Ectodermal cell (in vitro differentiated cells): ENCODE measurements at regions not wholly inside any gene's neighbourhood (a gene's known extent, or its start where the extent isn't known, plus 50 kb on each side); places are given as distances from the start of the nearest gene placed in this dataset.

Experiments
- H3K27ac ChIP-seq: 2 replicates; pipeline ENCODE4 v1.7.0; 2013; ENCODE audit warnings: mild to moderate bottlenecking, low read depth, low read length; ENCODE audit not compliant: insufficient read depth, poor library complexity, severe bottlenecking
- H3K27me3 ChIP-seq: 2 replicates; pipeline ENCODE4 v1.7.0; 2013; ENCODE audit warnings: mild to moderate bottlenecking, low read length; ENCODE audit not compliant: insufficient read depth, control insufficient read depth, poor library complexity, severe bottlenecking
- H3K36me3 ChIP-seq: one replicate; pipeline ENCODE4 v1.7.0; 2013; ENCODE audit warnings: low read length; ENCODE audit not compliant: control insufficient read depth, insufficient read depth
- H3K4me1 ChIP-seq: one replicate; pipeline ENCODE4 v1.7.0; 2013; ENCODE audit warnings: low read length; ENCODE audit not compliant: control insufficient read depth, insufficient read depth
- H3K4me3 ChIP-seq: 2 replicates; pipeline ENCODE4 v1.7.0; 2013; ENCODE audit warnings: low read depth, low read length, control low read depth; ENCODE audit not compliant: insufficient read depth
- H3K9me3 ChIP-seq: 2 replicates; pipeline ENCODE4 v1.7.0; 2013; ENCODE audit warnings: mild to moderate bottlenecking, low read length, moderate library complexity; ENCODE audit not compliant: control insufficient read depth
- WGBS, 2 experiments: methylation state at CpG; one replicate each; pipeline ENCODE4 v1.1.7; 2013; ENCODE audit warnings: missing lambda C conversion rate in 2 of 2; 5-methylcytosine and 5-hydroxymethylcytosine counted together

DNA sequence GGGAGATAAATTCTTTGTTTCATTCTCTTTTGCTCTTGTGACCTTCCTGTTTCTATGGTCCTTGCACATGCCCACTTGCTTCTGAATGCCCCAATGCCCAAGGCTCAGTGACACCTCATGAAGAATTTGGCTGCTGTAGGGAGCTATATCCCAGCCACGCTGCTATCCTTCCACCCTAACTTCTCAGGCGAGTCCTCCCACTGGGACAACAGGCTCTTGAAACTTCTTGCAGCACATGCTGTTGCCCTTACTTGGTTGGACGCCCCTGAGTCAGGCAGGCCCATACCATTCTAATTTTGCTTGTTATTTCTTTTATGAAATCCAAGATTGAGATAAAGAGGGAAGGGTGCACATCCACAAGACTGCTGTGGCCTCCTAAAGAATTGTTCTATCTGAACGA is 57.6 kb upstream of the BLID start:
- H3K27ac ChIP-seq = no peak overlapping the region
- no peaks in the 10 kb centered on the region for H3K36me3 ChIP-seq
- H3K27me3 ChIP-seq = no peaks in the 10 kb centered on the region
- no peak overlapping the region for H3K4me3 ChIP-seq
- 85 to 88% methylated on average over 4 of the region's 4 CpGs for WGBS, 2 experiments
- H3K4me1 ChIP-seq = no peaks in the 10 kb centered on the region
- H3K9me3 ChIP-seq = no peaks in the 10 kb centered on the region

DNA sequence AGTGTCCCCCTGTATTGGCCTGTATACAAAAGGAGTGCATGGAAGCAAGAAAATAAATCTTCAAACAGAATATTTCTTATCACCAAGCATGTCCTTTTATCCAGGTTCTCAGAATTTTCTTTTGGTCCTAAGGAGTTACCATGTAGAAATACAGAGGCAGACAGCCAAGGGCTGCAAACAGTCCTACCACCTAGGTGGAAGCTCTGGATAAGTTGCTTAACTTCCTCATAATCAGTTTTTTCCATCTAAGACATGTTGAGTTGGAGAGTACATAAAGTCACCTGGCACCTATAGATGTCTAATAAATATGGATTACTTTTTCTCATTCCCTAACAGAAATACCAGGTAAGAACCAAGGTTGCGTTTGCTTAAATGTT is 57.0 kb upstream of the BLID start:
- H3K9me3 ChIP-seq = no peaks in the 10 kb centered on the region
- no peaks in the 10 kb centered on the region for H3K27me3 ChIP-seq
- H3K27ac ChIP-seq = no peak overlapping the region
- 95 to 97% methylated on average over 1 of the region's 1 CpG for WGBS, 2 experiments
- no peaks in the 10 kb centered on the region for H3K4me1 ChIP-seq
- H3K4me3 ChIP-seq = no peak overlapping the region
- H3K36me3 ChIP-seq = no peaks in the 10 kb centered on the region

DNA sequence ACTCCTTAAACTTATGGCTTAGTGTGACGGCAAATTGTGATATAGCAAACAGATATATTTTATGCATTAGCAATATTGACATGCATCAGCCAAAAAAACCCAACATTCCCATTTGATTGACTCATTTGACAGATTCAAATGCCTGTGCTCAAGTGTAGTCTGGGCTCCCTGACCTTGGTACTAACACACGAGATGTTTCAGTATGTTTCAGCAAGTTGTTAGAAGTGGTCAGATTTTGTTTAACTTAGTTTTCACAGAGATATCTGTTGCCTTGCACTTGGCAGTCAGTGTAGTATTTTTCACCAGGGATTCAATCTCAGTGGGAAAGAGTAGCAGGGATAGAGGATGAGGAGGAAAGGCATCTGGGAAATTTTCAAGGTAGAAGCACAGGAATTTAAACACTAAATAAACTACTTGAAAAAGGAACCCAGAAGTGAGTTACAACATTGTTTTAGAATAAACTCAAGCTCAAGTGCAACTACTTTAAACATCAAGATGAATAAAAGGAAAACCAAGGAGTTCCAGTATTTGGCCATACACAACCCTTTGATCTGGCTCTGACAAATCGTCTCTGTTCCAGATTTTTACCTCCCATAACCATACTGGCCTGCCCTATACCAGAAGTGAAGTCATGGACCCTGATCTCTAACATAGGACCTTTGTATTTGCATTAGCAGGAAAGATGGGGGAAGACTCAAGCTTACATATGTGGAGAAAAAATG is 56.5 kb upstream of the BLID start:
- Histone ChIP-seq H3K27me3 (no peaks in the 10 kb centered on the region), H3K36me3 (no peaks in the 10 kb centered on the region), H3K9me3 (no peaks in the 10 kb centered on the region), H3K4me3 (no peak overlapping the region), H3K27ac (no peak overlapping the region), H3K4me1 (no peaks in the 10 kb centered on the region)
- WGBS, 2 experiments = 84 to 93% methylated on average over 2 of the region's 3 CpGs

DNA sequence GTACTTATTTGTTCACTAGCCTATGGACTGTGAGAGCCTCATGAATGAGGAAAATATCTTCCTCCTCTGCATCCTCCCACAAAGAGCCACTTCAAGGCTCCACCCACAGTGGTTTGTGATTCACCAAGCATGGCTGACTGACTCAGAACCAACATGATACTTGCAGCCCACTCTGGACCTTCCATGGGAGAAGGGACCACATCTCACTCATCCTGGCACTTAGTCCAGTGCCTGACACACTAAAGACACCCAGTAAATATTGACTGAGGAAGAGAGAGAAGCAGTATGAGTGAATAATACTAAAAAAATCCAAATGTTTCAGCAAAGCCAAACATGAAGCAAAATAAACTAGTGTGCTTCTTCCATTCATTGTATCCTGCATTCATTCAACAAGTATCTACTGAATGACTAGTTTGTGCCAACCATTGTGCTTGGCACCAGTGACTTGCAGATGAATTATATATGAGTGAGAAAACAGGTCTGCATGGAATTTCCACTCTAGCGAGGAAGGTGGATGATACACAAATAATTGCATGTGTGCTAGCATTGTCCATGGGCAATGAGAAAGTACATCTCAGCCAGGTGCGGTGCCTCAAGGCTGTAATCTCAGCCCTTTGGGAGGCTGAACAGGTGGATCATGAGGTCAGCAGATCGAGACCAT is 54.9 kb upstream of the BLID start:
- Histone ChIP-seq H3K27ac (no peak overlapping the region), H3K9me3 (no peaks in the 10 kb centered on the region), H3K27me3 (no peaks in the 10 kb centered on the region), H3K4me3 (no peak overlapping the region), H3K4me1 (no peaks in the 10 kb centered on the region), H3K36me3 (no peaks in the 10 kb centered on the region)
- 86 to 87% methylated on average over 3 of the region's 3 CpGs for WGBS, 2 experiments

DNA sequence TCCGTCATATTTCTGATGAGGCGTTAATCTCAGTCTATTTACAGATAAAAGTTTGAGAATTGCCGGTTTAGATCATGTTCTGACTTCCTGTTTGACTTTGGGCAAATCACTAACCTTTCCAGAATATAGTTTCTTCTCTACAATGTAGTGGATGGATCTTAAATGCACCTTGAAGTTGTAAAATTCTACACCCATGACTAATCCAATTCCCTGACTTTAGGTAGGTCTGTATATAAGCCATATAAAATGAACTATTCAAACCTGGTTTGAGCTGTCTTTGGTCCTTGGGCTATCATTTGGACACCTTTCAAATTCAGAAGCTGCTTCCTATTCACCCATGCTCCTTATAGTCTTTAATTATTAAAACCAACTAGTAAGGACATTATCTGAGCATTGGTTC is 52.2 kb upstream of the BLID start:
- Histone ChIP-seq H3K4me3 (no peak overlapping the region), H3K27me3 (no peaks in the 10 kb centered on the region), H3K4me1 (no peaks in the 10 kb centered on the region), H3K36me3 (no peaks in the 10 kb centered on the region), H3K27ac (no peak overlapping the region), H3K9me3 (no peaks in the 10 kb centered on the region)
- 92 to 100% methylated on average over 3 of the region's 3 CpGs for WGBS, 2 experiments

DNA sequence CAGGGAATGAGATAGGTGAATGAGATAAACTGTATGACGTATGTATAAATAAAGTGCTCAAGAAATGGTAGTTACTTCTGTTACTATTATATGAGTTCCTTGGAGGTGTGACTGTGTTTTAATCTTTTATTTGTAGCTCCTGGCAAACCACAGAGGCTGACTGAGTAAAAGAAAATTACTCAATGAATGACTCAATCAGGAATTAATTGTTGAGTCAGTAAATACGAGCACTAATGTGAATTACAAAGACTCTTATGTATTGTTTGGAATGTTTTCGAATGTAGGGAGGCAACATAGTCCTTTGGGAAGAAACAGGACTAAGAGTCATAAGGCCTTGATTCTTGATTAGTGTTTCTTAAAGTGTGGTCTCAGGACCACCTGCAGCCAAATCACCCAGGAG is 51.1 kb upstream of the BLID start:
- no peaks in the 10 kb centered on the region for H3K9me3 ChIP-seq
- H3K27me3 ChIP-seq = no peaks in the 10 kb centered on the region
- H3K4me1 ChIP-seq = no peaks in the 10 kb centered on the region
- no peak overlapping the region for H3K4me3 ChIP-seq
- no peak overlapping the region for H3K27ac ChIP-seq
- H3K36me3 ChIP-seq = no peaks in the 10 kb centered on the region
- WGBS, 2 experiments = 83 to 84% methylated on average over 3 of the region's 3 CpGs

DNA sequence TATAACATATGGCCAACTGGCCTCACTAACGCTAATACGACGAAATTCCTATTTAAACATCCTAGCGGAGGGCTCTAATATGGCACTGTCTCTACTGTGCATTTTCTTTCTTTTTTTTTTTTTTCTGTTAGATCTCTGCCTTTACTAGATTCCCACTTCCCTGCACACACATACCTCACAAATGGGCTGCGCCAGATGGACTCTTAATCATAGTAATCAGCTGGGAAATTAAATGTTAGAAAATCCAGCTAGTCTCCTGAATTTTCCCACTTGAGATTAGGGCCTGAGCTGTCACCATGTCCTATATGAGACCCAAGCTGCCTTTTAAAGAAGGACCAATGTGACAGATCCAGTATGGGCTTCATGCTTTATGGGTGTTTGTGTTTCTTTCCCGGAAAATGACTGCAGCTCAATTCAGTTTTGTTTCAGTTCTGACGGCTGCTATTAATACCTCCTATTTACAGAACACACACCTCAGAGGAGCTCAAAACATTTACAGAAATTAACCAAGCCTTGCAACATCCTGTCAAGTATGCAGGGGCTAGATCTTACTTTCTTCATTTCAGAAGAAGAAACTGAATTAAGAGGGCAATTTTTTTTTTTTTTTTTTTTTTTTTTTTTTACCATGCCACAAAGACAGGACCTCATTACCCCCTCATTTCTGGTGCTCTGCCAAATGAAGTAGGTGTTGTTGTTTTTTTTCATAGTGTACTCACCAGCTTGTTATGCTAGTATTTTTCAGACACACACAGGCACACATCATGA is 49.8 kb upstream of the BLID start:
- H3K36me3 ChIP-seq = no peaks in the 10 kb centered on the region
- H3K4me3 ChIP-seq = no peak overlapping the region
- H3K27me3 ChIP-seq = no peaks in the 10 kb centered on the region
- H3K27ac ChIP-seq = no peak overlapping the region
- H3K4me1 ChIP-seq = no peaks in the 10 kb centered on the region
- WGBS, 2 experiments = 84% methylated on average over 7 of the region's 7 CpGs
- H3K9me3 ChIP-seq = no peaks in the 10 kb centered on the region
